GM18502 (cell line): ENCODE measurements at regions not wholly inside any gene's neighbourhood (a gene's known extent, or its start where the extent isn't known, plus 50 kb on each side); places are given as distances from the start of the nearest gene placed in this dataset.

Experiments used
- ATAC-seq: cut with Tn5 transposase; IDR thresholded peaks from one replicate; pipeline ENCODE4 v1.9.1; 2021; ENCODE audit warnings: mild to moderate bottlenecking; ENCODE audit not compliant: unreplicated experiment, poor library complexity

- ATAC-seq: no peak
These were observed 85.6 kb downstream of the SNAPC1 start for GRCh38 chr14:61847861-61848260.

- ATAC-seq: no peak
These were observed 92.7 kb downstream of the SNAPC1 start for GRCh38 chr14:61854898-61855297.

- ATAC-seq: peak; percentile 100
These were observed 98.2 kb downstream of the SNAPC1 start for GRCh38 chr14:61860294-61860918.

- ATAC-seq: no peak
These were observed 99.2 kb downstream of the SNAPC1 start for GRCh38 chr14:61861320-61861865.

- ATAC-seq: no peak
These were observed 102.2 kb downstream of the SNAPC1 start for GRCh38 chr14:61864329-61864898.

- ATAC-seq: peak; percentile 98
These were observed 105.0 kb downstream of the SNAPC1 start for GRCh38 chr14:61866932-61867920.

- ATAC-seq: no peak
These were observed 106.6 kb downstream of the SNAPC1 start for GRCh38 chr14:61868846-61869245.

- ATAC-seq: no peak
These were observed 107.9 kb downstream of the SNAPC1 start for GRCh38 chr14:61870163-61870562.

- ATAC-seq: peak; percentile 96
These were observed 110.2 kb downstream of the SNAPC1 start for GRCh38 chr14:61872452-61872851.

GRCh38 chr14:61875483-61875882 is 113.3 kb downstream of the SNAPC1 start:
- no peak for ATAC-seq

- ATAC-seq: no peak
These were observed 114.3 kb downstream of the SNAPC1 start for GRCh38 chr14:61876362-61877034.

GRCh38 chr14:61877035-61877390 is 114.8 kb downstream of the SNAPC1 start:
- ATAC-seq: no peak

- ATAC-seq: no peak
These were observed 115.5 kb downstream of the SNAPC1 start for GRCh38 chr14:61877768-61878167.

GRCh38 chr14:61878931-61879330 is 116.7 kb downstream of the SNAPC1 start:
- ATAC-seq: no peak

GRCh38 chr14:61881046-61881445 is 118.8 kb downstream of the SNAPC1 start:
- no peak for ATAC-seq

- ATAC-seq: no peak
These were observed 122.5 kb downstream of the SNAPC1 start for GRCh38 chr14:61884711-61885110.

- no peak for ATAC-seq
These were observed 123.2 kb downstream of the SNAPC1 start for GRCh38 chr14:61885203-61885961.

- ATAC-seq: no peak
These were observed 125.4 kb downstream of the SNAPC1 start for GRCh38 chr14:61887628-61888027.

GRCh38 chr14:61889914-61890351 is 127.7 kb downstream of the SNAPC1 start:
- peak; percentile 99 for ATAC-seq

- no peak for ATAC-seq
These were observed 128.9 kb downstream of the SNAPC1 start for GRCh38 chr14:61891170-61891569.
